Endodermal cell (in vitro differentiated cells): ENCODE measurements at regions not wholly inside any gene's neighbourhood (a gene's known extent, or its start where the extent isn't known, plus 50 kb on each side); places are given as distances from the start of the nearest gene placed in this dataset.

ENCODE experiments used
- DNase-seq: peaks from one replicate; pipeline ENCODE4 v3.0.0-alpha.2; 2017
- H3K27ac ChIP-seq: 2 replicates; pipeline ENCODE4 v1.5.1; 2013; ENCODE audit warnings: mild to moderate bottlenecking, low read depth, low read length, moderate library complexity
- H3K27me3 ChIP-seq: 2 replicates; pipeline ENCODE4 v1.6.1; 2013; ENCODE audit warnings: mild to moderate bottlenecking, low read length, moderate library complexity; ENCODE audit not compliant: insufficient read depth, control insufficient read depth, poor library complexity, severe bottlenecking
- H3K36me3 ChIP-seq: 2 replicates; pipeline ENCODE4 v1.7.0; 2013; ENCODE audit warnings: mild to moderate bottlenecking, low read length, moderate library complexity; ENCODE audit not compliant: control insufficient read depth, insufficient read depth
- H3K4me1 ChIP-seq: one replicate; pipeline ENCODE4 v1.7.0; 2013; ENCODE audit warnings: low read length; ENCODE audit not compliant: control insufficient read depth, insufficient read depth
- H3K4me3 ChIP-seq: 2 replicates; pipeline ENCODE4 v1.5.1; 2013; ENCODE audit warnings: mild to moderate bottlenecking, low read length, moderate library complexity
- H3K9ac ChIP-seq: 2 replicates; pipeline ENCODE4 v1.6.1; 2013; ENCODE audit warnings: mild to moderate bottlenecking, low read length, moderate library complexity; ENCODE audit not compliant: poor library complexity, severe bottlenecking; ENCODE audit errors: extremely low read depth
- H3K9me3 ChIP-seq: 2 replicates; pipeline ENCODE4 v1.6.1; 2013; ENCODE audit warnings: mild to moderate bottlenecking, low read length, moderate library complexity; ENCODE audit not compliant: control insufficient read depth
- H3K27ac Mint-ChIP-seq: 2 replicates; pipeline ENCODE4 v1.8.0; 2020; ENCODE audit warnings: mixed read lengths
- H3K27me3 Mint-ChIP-seq: 2 replicates; pipeline ENCODE4 v1.8.0; 2021; ENCODE audit warnings: mild to moderate bottlenecking, mixed read lengths; ENCODE audit not compliant: insufficient read depth
- H3K36me3 Mint-ChIP-seq: 2 replicates; pipeline ENCODE4 v1.8.0; 2020; ENCODE audit warnings: low read depth, mixed read lengths
- H3K4me1 Mint-ChIP-seq: 2 replicates; pipeline ENCODE4 v1.8.0; 2020; ENCODE audit warnings: mixed read lengths
- H3K4me3 Mint-ChIP-seq: 2 replicates; pipeline ENCODE4 v1.8.0; 2020; ENCODE audit warnings: mild to moderate bottlenecking, moderate library complexity, mixed read lengths
- H3K9me3 Mint-ChIP-seq: 2 replicates; pipeline ENCODE4 v1.8.0; 2020; ENCODE audit warnings: mild to moderate bottlenecking, mixed read lengths
- CTCF ChIP-seq: fragments of 200-600 bp; sonication (generic); conservative IDR thresholded peaks from 2 replicates; pipeline ENCODE4 v1.5.0; 2021; ENCODE audit warnings: antibody characterized with exemption, mild to moderate bottlenecking
- WGBS, 2 experiments: methylation state at CpG; one replicate each; pipeline versions ENCODE4 v1.1.5 to v1.1.7; 2013; ENCODE audit warnings: missing lambda C conversion rate in 2 of 2, mixed read lengths in 1 of 2; ENCODE audit not compliant: insufficient coverage in 1 of 2, insufficient read length in 1 of 2; 5-methylcytosine and 5-hydroxymethylcytosine counted together

- H3K27ac ChIP-seq = no peak overlapping the region
- H3K27me3 Mint-ChIP-seq = no peaks in the 10 kb centered on the region
- no peak overlapping the region for H3K9ac ChIP-seq
- no peak for TF ChIP-seq CTCF
- 87% methylated on average over 4 to 6 of the region's 6 CpGs for WGBS, 2 experiments
- no peaks in the 10 kb centered on the region for H3K9me3 ChIP-seq
- no peak overlapping the region for H3K4me3 ChIP-seq
- H3K4me1 ChIP-seq = no peaks in the 10 kb centered on the region
- H3K4me1 Mint-ChIP-seq = peaks cover 7% of the 10 kb centered on the region
- no peak for DNase-seq
- no peaks in the 10 kb centered on the region for H3K27me3 ChIP-seq
- no peaks in the 10 kb centered on the region for H3K9me3 Mint-ChIP-seq
- no peak overlapping the region for H3K4me3 Mint-ChIP-seq
- H3K36me3 Mint-ChIP-seq = no peaks in the 10 kb centered on the region
- no peak overlapping the region for H3K27ac Mint-ChIP-seq
- no peaks in the 10 kb centered on the region for H3K36me3 ChIP-seq
Observed at GRCh38 chr1:164971921-164972415, 384.5 kb downstream of the LMX1A start.

GRCh38 chr1:164971391-164971790, 385.1 kb downstream of the LMX1A start:
- Mint-ChIP-seq H3K4me1 (peaks cover 7% of the 10 kb centered on the region), H3K9me3 (no peaks in the 10 kb centered on the region), H3K4me3 (no peak overlapping the region), H3K27me3 (no peaks in the 10 kb centered on the region), H3K36me3 (no peaks in the 10 kb centered on the region), H3K27ac (no peak overlapping the region)
- H3K27me3 ChIP-seq = no peaks in the 10 kb centered on the region
- no peak for TF ChIP-seq CTCF
- no peak overlapping the region for H3K4me3 ChIP-seq
- no peaks in the 10 kb centered on the region for H3K9me3 ChIP-seq
- 87 to 97% methylated on average over 5 of the region's 5 CpGs for WGBS, 2 experiments
- H3K27ac ChIP-seq = no peak overlapping the region
- no peak overlapping the region for H3K9ac ChIP-seq
- no peaks in the 10 kb centered on the region for H3K36me3 ChIP-seq
- no peak for DNase-seq
- no peaks in the 10 kb centered on the region for H3K4me1 ChIP-seq

GRCh38 chr1:164969253-164969652, 387.3 kb downstream of the LMX1A start:
- H3K36me3 Mint-ChIP-seq = no peaks in the 10 kb centered on the region
- no peak for DNase-seq
- H3K27ac Mint-ChIP-seq = no peak overlapping the region
- TF ChIP-seq CTCF = no peak
- H3K36me3 ChIP-seq = no peaks in the 10 kb centered on the region
- H3K4me1 ChIP-seq = no peaks in the 10 kb centered on the region
- H3K9me3 Mint-ChIP-seq = no peaks in the 10 kb centered on the region
- no peaks in the 10 kb centered on the region for H3K9me3 ChIP-seq
- H3K27ac ChIP-seq = no peak overlapping the region
- WGBS, 2 experiments = 55 to 60% methylated on average over 2 of the region's 2 CpGs
- no peaks in the 10 kb centered on the region for H3K27me3 Mint-ChIP-seq
- H3K4me3 Mint-ChIP-seq = no peak overlapping the region
- peaks cover 7% of the 10 kb centered on the region for H3K4me1 Mint-ChIP-seq
- no peak overlapping the region for H3K4me3 ChIP-seq
- H3K27me3 ChIP-seq = no peaks in the 10 kb centered on the region
- no peak overlapping the region for H3K9ac ChIP-seq
